Activated naive CD4-positive, alpha-beta T cell treated with anti-CD3 and anti-CD28 coated beads for 36 hours (primary cell): ENCODE measurements at regions not wholly inside any gene's neighbourhood (a gene's known extent, or its start where the extent isn't known, plus 50 kb on each side); places are given as distances from the start of the nearest gene placed in this dataset.

ENCODE experiments used
- CTCF ChIA-PET: fragments of 350-600 bp; sonication (Branson Sonifier 250); formaldehyde crosslinking; loops from one replicate; lab custom pipeline; 2021; ENCODE audit warnings: antibody characterized with exemption; lab: Charles Lee
- DNase-seq: peaks from one replicate; pipeline ENCODE4 v3.0.0-alpha.2; 2020
- H3K27ac Mint-ChIP-seq: one replicate; pipeline ENCODE4 v1.8.0; 2021; ENCODE audit warnings: mild to moderate bottlenecking, mixed read lengths
- H3K27me3 Mint-ChIP-seq: one replicate; pipeline ENCODE4 v1.8.0; 2021; ENCODE audit warnings: low read depth, mixed read lengths
- H3K36me3 Mint-ChIP-seq: one replicate; pipeline ENCODE4 v1.8.0; 2021; ENCODE audit warnings: low read depth, mixed read lengths
- H3K4me1 Mint-ChIP-seq: one replicate; pipeline ENCODE4 v1.8.0; 2021; ENCODE audit warnings: low read depth, mixed read lengths
- H3K4me3 Mint-ChIP-seq: one replicate; pipeline ENCODE4 v1.8.0; 2021; ENCODE audit warnings: mild to moderate bottlenecking, moderate library complexity, mixed read lengths
- H3K9me3 Mint-ChIP-seq: one replicate; pipeline ENCODE4 v1.8.0; 2021; ENCODE audit warnings: mixed read lengths
- intact Hi-C: fragments of 100-400 bp; cut with micrococcal nuclease; formaldehyde crosslinking; loops from one replicate; pipeline ENCODE4 v1.15.1; 2023

DNA sequence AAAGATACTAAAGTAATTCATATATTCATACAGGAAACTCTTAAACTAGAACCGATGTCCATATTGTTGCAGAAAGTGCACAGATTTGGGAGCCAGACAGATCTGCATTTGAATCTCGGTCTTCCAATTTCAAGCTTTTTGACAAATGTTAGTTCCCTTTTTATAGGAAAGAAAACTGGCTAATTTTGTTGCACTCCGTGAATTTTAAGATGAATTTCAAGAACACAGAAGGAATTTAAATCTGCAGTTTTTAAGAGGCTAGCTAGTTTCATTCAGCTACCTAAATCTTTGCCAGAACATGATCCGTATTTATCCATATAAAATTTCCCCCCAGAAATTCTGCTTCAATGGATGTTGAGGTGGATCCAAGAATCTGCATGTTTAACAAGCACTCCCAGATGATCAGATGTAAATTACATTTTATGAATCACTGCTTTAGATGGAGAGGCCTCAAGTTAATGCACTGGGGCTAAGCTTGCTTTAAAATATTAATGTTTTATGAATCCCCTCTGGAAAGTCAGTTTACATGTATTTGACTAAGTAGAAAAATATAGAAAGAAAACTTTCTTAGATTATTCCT, 1296.3 kb upstream of the CADM2 start:
- no peak for DNase-seq
- H3K4me1 Mint-ChIP-seq = no peaks in the 10 kb centered on the region
- intact Hi-C loops = no loop called here
- H3K27me3 Mint-ChIP-seq = no peaks in the 10 kb centered on the region
- H3K36me3 Mint-ChIP-seq = no peaks in the 10 kb centered on the region
- H3K9me3 Mint-ChIP-seq = peaks cover 7% of the 10 kb centered on the region
- CTCF ChIA-PET = no interaction called here
- H3K4me3 Mint-ChIP-seq = no peak overlapping the region
- no peak overlapping the region for H3K27ac Mint-ChIP-seq

DNA sequence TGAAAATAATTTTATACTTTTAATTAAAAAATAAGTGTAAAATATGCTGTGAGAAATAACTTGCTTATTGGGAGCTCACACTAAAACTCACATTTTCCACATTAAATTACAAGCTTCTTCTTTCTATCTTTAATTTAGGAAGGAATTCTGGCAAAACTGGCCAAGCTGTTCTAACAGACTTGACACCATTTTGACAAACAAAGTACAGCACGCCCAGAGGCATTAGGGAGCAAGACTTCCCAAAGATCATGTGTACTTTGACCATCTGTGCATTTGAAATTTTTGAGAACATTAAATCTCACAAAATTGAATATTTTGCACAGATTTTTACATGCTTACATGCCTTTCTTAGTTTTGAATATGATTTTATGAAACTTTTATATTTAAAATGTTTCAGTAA, 1288.4 kb upstream of the CADM2 start:
- no peaks in the 10 kb centered on the region for H3K27me3 Mint-ChIP-seq
- H3K4me1 Mint-ChIP-seq = no peaks in the 10 kb centered on the region
- no peak overlapping the region for H3K4me3 Mint-ChIP-seq
- CTCF ChIA-PET = no interaction called here
- no peaks in the 10 kb centered on the region for H3K36me3 Mint-ChIP-seq
- DNase-seq = no peak
- intact Hi-C loops = no loop called here
- H3K9me3 Mint-ChIP-seq = peaks cover 8% of the 10 kb centered on the region
- H3K27ac Mint-ChIP-seq = no peak overlapping the region

DNA sequence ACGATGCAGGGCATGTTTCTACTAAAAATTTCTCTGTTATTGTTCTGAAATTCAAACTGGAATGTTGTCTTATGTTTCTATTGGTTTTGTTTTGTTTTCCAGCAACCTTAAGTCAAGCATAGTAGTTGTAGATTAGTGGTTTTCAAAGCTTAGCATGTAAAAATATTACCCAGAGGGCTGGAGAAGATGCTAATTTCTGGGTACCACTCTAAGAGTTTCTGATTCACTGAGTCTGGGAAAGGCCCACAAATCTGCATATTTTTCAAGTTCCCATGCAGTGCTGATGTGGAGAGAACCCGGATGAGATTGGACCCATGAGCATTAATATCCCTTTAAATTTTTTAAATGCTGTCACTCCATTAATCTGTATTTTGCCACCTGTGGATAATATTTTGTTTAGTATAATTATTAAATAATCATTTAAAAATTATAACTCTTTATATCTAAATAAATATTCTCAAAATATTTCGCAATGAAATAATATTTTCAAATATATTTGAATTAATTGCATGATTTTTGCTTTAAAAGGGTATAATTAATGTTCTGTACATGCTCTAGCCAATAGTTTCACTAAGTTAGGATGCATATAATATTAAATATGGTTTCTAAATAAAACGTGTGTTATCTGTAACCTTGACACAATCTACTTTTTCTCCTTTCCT, 1274.7 kb upstream of the CADM2 start:
- Mint-ChIP-seq H3K4me1 (no peaks in the 10 kb centered on the region), H3K9me3 (peaks cover 6% of the 10 kb centered on the region), H3K27me3 (no peaks in the 10 kb centered on the region), H3K36me3 (no peaks in the 10 kb centered on the region), H3K27ac (no peak overlapping the region), H3K4me3 (no peak overlapping the region)
- DNase-seq = no peak
- intact Hi-C loops = no loop called here
- CTCF ChIA-PET = no interaction called here

DNA sequence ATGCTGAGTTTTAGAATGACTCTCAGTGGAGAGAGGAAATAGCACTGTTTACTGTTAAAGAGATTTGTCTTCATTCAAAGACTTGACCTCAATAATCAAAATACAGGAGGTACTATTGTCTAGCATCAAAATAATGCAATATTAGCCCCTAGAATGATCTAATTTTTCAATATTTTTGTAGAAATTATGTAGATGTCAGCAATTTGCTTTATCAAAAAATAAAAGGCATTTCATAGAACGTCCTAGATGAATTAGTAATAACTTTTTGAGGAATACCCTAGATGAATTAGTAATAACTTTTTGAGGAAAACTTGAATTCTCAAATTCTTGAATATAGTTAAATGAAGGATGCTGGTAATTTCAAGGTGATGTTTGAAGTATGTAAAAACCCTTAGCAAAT, 1252.1 kb upstream of the CADM2 start:
- Mint-ChIP-seq H3K27me3 (no peaks in the 10 kb centered on the region), H3K9me3 (peaks cover 13% of the 10 kb centered on the region), H3K36me3 (no peaks in the 10 kb centered on the region), H3K4me3 (no peak overlapping the region), H3K27ac (no peak overlapping the region), H3K4me1 (no peaks in the 10 kb centered on the region)
- CTCF ChIA-PET = no interaction called here
- intact Hi-C loops = no loop called here
- no peak for DNase-seq

DNA sequence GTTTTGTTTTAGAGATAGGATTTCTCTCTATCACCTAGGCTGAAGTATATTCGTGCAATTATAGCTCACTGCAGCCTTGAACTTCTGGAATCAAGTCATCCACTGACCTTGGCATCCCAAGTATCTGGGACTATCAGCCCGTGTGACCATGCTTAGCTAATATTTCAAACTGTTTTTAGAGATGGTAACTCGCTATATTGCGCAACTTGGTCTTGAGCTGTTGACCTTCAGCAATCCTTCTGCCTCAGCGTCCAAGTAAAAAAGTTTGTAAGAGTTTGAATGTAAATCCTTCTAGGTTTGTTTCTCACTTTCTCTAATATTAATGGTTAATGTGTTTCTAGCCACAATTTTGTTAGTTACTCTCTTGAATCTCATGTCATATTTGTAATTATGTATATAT, 1243.5 kb upstream of the CADM2 start:
- Mint-ChIP-seq H3K27ac (no peak overlapping the region), H3K27me3 (no peaks in the 10 kb centered on the region), H3K9me3 (peaks cover 5% of the 10 kb centered on the region), H3K36me3 (no peaks in the 10 kb centered on the region), H3K4me1 (no peaks in the 10 kb centered on the region), H3K4me3 (no peak overlapping the region)
- CTCF ChIA-PET = no interaction called here
- intact Hi-C loops = no loop called here
- DNase-seq = no peak

DNA sequence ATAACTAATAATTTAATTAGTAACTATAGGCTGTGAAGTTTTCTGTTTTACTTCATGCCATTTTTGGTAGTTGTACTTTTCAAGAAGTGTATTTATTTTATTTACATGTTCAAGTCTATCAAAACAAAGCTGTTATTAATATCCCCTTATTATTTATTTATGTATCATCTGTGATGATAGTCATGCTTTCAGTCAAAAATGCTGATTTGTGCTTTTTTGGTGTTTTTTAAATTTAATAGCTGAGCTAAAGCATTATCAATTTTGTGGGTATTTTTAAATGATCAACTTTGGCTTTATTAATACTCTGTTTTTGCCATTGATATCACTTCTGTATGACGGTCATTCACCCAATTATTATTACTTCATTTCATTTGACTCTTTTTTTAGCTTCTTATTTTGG, 1229.2 kb upstream of the CADM2 start:
- Mint-ChIP-seq H3K9me3 (peaks cover 19% of the 10 kb centered on the region), H3K27ac (no peak overlapping the region), H3K36me3 (no peaks in the 10 kb centered on the region), H3K27me3 (no peaks in the 10 kb centered on the region), H3K4me1 (no peaks in the 10 kb centered on the region), H3K4me3 (no peak overlapping the region)
- CTCF ChIA-PET = no interaction called here
- DNase-seq = no peak
- intact Hi-C loops = no loop called here

DNA sequence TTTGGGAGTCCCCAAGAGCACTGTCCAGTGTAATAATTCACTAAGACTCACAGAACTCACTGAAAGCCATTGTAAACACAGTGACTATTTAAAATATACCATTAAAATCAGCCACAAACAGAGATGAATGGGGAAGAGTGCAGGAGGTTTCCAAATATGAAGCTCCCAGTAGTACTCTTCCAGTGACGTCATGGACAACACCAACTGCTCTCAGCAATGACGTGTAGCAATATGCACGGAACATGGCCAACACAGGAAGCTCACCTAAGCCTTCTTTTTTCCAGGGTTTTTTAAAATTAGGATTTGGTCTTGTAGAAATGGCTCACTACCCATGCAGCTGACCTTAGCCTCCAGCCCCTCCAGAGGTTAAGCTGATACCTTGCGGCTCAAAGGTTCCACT, 1224.1 kb upstream of the CADM2 start:
- no peak overlapping the region for H3K4me3 Mint-ChIP-seq
- no peaks in the 10 kb centered on the region for H3K36me3 Mint-ChIP-seq
- H3K27me3 Mint-ChIP-seq = no peaks in the 10 kb centered on the region
- H3K27ac Mint-ChIP-seq = no peak overlapping the region
- CTCF ChIA-PET = no interaction called here
- intact Hi-C loops = no loop called here
- no peaks in the 10 kb centered on the region for H3K9me3 Mint-ChIP-seq
- H3K4me1 Mint-ChIP-seq = no peaks in the 10 kb centered on the region
- DNase-seq = no peak

DNA sequence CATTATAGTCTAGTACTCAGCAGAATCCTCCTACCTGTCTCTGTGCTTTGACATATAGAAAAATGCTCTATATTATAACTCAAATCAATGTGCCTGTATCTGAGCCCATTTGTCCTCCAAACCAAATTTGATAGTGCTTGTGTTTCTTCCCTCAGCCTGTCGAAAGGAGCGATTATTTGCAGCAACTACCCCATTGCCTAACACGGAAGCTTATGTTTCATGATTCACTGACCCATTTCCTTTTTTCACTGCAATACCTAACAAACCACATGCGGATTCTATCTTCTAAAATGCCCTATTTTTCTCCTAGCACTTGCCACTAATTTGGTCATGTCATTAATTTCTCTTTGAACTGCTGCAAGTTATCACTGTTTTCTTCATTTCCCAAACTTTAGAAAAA, 1220.6 kb upstream of the CADM2 start:
- no peaks in the 10 kb centered on the region for H3K36me3 Mint-ChIP-seq
- no peaks in the 10 kb centered on the region for H3K27me3 Mint-ChIP-seq
- no peak for DNase-seq
- H3K4me3 Mint-ChIP-seq = no peak overlapping the region
- CTCF ChIA-PET = no interaction called here
- H3K9me3 Mint-ChIP-seq = no peaks in the 10 kb centered on the region
- no peak overlapping the region for H3K27ac Mint-ChIP-seq
- intact Hi-C loops = no loop called here
- no peaks in the 10 kb centered on the region for H3K4me1 Mint-ChIP-seq

DNA sequence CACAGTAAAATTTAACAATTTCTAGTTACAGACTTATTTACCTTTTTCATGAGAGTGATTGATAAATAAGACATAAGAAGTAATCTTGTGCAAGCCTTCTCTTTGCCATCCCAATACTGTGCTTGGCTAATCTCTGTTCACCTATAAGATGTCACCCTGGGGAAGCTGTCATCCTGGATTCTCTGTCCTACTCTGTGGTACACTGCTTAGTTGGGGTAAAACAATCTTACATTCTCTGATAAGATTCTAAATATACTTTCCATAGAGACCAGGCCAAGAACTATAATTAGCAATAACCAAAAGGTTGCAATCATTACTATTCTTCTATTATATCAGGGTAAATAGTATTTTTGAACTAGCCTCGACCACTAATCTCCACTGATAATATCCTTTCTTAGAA, 1218.3 kb upstream of the CADM2 start:
- H3K4me1 Mint-ChIP-seq = no peaks in the 10 kb centered on the region
- intact Hi-C loops = no loop called here
- DNase-seq = no peak
- no peak overlapping the region for H3K4me3 Mint-ChIP-seq
- H3K27ac Mint-ChIP-seq = no peak overlapping the region
- no peaks in the 10 kb centered on the region for H3K27me3 Mint-ChIP-seq
- H3K36me3 Mint-ChIP-seq = no peaks in the 10 kb centered on the region
- peaks cover 2% of the 10 kb centered on the region for H3K9me3 Mint-ChIP-seq
- CTCF ChIA-PET = no interaction called here

DNA sequence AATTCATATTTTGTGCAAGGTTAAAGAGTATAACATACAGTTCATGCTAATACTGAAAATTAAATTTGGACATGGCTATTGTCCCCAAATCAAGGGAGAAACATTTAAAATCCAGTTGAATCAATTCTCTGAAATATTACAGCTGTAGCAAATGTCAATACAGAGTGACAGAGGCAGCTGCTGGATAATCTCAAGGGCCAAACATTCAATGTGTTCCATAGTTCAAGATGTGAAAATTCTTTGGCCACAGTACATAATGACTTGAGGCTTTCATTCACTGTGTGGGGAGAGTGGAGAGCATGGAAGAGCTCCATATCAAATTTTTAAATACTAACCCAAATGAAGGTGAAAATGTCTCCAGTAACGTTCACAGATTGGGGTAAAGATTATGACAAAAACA, 1192.8 kb upstream of the CADM2 start:
- Mint-ChIP-seq H3K4me3 (no peak overlapping the region), H3K36me3 (no peaks in the 10 kb centered on the region), H3K27ac (no peak overlapping the region), H3K9me3 (peaks cover 8% of the 10 kb centered on the region), H3K4me1 (no peaks in the 10 kb centered on the region), H3K27me3 (no peaks in the 10 kb centered on the region)
- CTCF ChIA-PET = no interaction called here
- no peak for DNase-seq
- intact Hi-C loops = no loop called here

DNA sequence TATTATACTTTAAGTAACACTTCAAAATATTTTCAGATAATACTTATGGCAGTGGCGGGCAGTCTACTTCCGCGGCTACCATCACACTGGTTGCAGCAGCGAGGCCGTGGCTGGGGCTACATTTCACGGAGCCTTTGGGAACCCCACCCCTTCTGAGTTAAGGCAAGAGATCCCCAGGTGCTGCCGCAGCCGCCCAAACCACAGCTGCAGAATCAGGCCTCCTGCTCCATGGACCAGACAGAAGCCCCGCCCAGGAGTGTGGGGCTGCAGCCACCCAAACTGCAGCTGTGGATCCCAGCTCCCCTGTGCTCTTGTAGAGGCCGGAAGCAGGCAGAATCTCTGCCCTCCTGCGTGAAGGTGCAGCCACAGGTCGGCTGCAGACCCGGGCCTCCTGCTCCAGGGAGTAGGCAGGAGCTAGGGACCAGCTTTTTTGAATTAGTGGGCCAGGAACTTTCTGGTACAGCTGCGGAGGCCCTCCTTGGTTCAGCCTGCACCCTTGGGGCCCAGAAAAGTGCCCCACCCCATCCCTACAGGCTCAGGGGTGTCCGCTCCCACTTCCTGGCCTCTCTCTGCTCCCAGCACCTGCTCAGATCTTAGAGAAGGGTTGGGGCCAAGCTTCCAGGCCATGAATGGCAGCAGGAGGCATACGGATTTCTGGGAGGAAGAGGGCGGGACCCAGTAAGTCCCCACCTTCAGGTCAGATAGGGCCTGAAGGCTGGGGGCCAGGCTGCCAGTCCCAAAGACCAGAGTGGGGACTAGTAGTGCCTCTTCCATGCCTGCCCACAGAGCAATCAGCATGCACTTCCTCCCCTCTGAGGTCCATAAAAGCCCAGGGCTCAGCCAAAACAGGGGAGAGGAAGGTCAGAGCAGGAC, 1188.8 kb upstream of the CADM2 start:
- H3K4me3 Mint-ChIP-seq = no peak overlapping the region
- intact Hi-C loops = no loop called here
- no peaks in the 10 kb centered on the region for H3K4me1 Mint-ChIP-seq
- H3K27me3 Mint-ChIP-seq = no peaks in the 10 kb centered on the region
- CTCF ChIA-PET = no interaction called here
- H3K27ac Mint-ChIP-seq = no peak overlapping the region
- peaks cover 9% of the 10 kb centered on the region for H3K9me3 Mint-ChIP-seq
- no peaks in the 10 kb centered on the region for H3K36me3 Mint-ChIP-seq
- DNase-seq = no peak

DNA sequence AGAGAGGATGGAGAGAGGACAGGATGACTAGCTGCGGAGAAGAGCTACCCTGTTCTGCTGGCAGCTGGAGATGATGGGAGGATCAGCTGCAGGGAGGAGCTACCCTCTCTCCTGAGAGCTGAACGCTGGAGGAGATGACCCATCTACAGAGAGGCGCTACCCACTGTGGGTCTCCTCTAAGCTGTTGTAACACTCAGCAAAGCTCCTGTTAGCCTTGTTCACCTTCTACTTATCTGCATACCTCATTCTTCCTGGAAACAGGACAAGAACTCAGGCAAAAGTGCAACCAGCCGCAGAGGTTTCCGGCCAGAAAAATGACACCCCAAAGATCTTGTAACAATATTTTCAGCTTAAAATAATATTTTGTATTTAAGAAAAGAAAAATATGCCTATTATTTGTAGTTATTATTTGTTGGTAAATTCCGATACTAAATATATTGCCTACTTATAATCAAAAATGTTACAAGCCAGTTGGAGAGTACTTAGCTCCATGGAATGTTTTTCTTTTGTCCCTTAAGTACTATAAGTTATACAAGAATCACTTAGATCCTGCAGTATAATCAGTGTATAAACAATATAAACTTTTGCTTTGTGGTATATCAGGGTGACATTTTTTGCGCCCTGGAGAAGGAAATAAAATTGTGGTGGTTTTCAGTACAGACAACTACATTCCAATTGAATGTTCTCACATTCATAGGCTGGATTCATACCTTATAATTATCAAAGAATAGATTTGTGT, 1188.0 kb upstream of the CADM2 start:
- no peaks in the 10 kb centered on the region for H3K36me3 Mint-ChIP-seq
- intact Hi-C loops = no loop called here

More for the DNA sequence above, 1188.0 kb upstream of the CADM2 start:
- H3K4me1 Mint-ChIP-seq = no peaks in the 10 kb centered on the region
- H3K9me3 Mint-ChIP-seq = peaks cover 8% of the 10 kb centered on the region
- no peak overlapping the region for H3K27ac Mint-ChIP-seq
- DNase-seq = no peak
- no peaks in the 10 kb centered on the region for H3K27me3 Mint-ChIP-seq
- CTCF ChIA-PET = no interaction called here
- no peak overlapping the region for H3K4me3 Mint-ChIP-seq
